Fibroblast of lung (primary cell): ENCODE measurements at regions not wholly inside any gene's neighbourhood (a gene's known extent, or its start where the extent isn't known, plus 50 kb on each side); places are given as distances from the start of the nearest gene placed in this dataset.

Source experiments
- DNase-seq, 2 donors: peaks; one replicate each; pipeline versions ENCODE4 v3.0.0 to v3.0.0-alpha.2; 2010; ENCODE audit warnings: low read depth in 2 of 2
- H2AFZ ChIP-seq: 2 replicates; pipeline ENCODE4 v1.5.1; 2012; ENCODE audit warnings: low read length, control low read depth, inconsistent platforms
- H3K27ac ChIP-seq: 2 replicates; pipeline ENCODE4 v1.5.1; 2011; ENCODE audit warnings: low read length, control low read depth; ENCODE audit not compliant: insufficient read depth
- H3K27me3 ChIP-seq: 2 replicates; pipeline ENCODE4 v1.5.1; 2011; ENCODE audit warnings: mild to moderate bottlenecking, low read length; ENCODE audit not compliant: control insufficient read depth, insufficient read depth
- H3K36me3 ChIP-seq: 2 replicates; pipeline ENCODE4 v1.5.1; 2011; ENCODE audit warnings: low read length; ENCODE audit not compliant: control insufficient read depth, insufficient read depth
- H3K4me1 ChIP-seq: 2 replicates; pipeline ENCODE4 v1.5.1; 2011; ENCODE audit warnings: low read length; ENCODE audit not compliant: control insufficient read depth, insufficient read depth; ENCODE audit errors: extremely low read depth
- H3K4me2 ChIP-seq: 2 replicates; pipeline ENCODE4 v1.5.1; 2011; ENCODE audit warnings: low read length, control low read depth; ENCODE audit not compliant: insufficient read depth; ENCODE audit errors: extremely low read depth
- H3K4me3 ChIP-seq, 4 experiments: fragments of 200-600 bp in 1 of 4; sonication (generic) in 1 of 4; replicated peaks in 1 of 4; 2 replicates each; pipeline ENCODE4 v1.5.1; 2011 to 2016; ENCODE audit warnings: low read length in 4 of 4, low read depth in 3 of 4, mild to moderate bottlenecking in 3 of 4, control low read depth in 2 of 4, inconsistent platforms in 1 of 4, mixed read lengths in 1 of 4; ENCODE audit not compliant: insufficient read depth in 1 of 4; ENCODE audit errors: control extremely low read depth in 1 of 4
- H3K79me2 ChIP-seq: 2 replicates; pipeline ENCODE4 v1.5.1; 2012; ENCODE audit warnings: mild to moderate bottlenecking, low read length, inconsistent platforms; ENCODE audit not compliant: control insufficient read depth, insufficient read depth
- H3K9ac ChIP-seq: 2 replicates; pipeline ENCODE4 v1.5.1; 2011; ENCODE audit warnings: mild to moderate bottlenecking, low read length, control low read depth; ENCODE audit not compliant: insufficient read depth
- H3K9me3 ChIP-seq: 2 replicates; pipeline ENCODE4 v1.5.1; 2012; ENCODE audit warnings: low read depth, low read length; ENCODE audit not compliant: control insufficient read depth, insufficient read depth
- H4K20me1 ChIP-seq: 2 replicates; pipeline ENCODE4 v1.5.1; 2011; ENCODE audit warnings: low read length; ENCODE audit not compliant: control insufficient read depth, insufficient read depth; ENCODE audit errors: extremely low read depth
- EZH2 ChIP-seq: IDR thresholded peaks from 2 replicates; pipeline ENCODE4 v1.5.1; 2012; ENCODE audit warnings: low read length, control low read depth, mild to moderate bottlenecking; ENCODE audit errors: missing control alignments
- TF ChIP-seq, protein P1 (sequence below), 2 donors: IDR thresholded peaks in 1 of 2; conservative IDR thresholded peaks in 1 of 2; 1 replicate in 1 of 2; 2 replicates in 1 of 2; pipeline ENCODE4 v1.5.1; 2011 to 2012; ENCODE audit warnings: low read length in 2 of 2, control low read depth in 1 of 2, inconsistent platforms in 1 of 2, low read depth in 1 of 2, mild to moderate bottlenecking in 1 of 2

DNA sequence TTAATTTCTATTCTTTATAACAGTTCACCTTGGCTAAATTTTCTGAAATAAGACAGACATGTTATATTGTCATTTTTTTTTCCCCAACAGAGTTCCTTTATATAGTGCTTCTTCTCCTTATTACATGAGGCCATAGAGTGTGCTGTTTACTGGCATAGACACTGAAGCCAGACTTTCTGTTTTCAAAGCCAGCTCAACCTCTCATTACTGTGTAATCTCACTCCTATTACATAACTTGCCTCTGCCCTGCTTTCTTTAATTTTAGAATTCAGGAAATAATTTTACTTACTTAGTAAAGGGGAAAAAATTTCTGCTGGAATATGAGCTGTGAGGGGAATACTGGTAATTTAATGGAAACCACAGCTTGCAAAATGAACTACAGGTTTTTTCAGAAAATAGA is 1380.4 kb downstream of the SLITRK1 start:
- Histone ChIP-seq H3K4me1 (no peaks in the 10 kb centered on the region), H3K27ac (no peak overlapping the region), H3K36me3 (no peaks in the 10 kb centered on the region), H3K9ac (no peak overlapping the region), H3K4me2 (no peak overlapping the region), H2AFZ (no peak overlapping the region), H3K9me3 (no peaks in the 10 kb centered on the region), H3K27me3 (no peaks in the 10 kb centered on the region), H3K79me2 (no peaks in the 10 kb centered on the region), H3K4me3 (no peak overlapping the region), H4K20me1 (no peaks in the 10 kb centered on the region)
- no peak for TF ChIP-seq EZH2
- TF ChIP-seq, protein P1, sequence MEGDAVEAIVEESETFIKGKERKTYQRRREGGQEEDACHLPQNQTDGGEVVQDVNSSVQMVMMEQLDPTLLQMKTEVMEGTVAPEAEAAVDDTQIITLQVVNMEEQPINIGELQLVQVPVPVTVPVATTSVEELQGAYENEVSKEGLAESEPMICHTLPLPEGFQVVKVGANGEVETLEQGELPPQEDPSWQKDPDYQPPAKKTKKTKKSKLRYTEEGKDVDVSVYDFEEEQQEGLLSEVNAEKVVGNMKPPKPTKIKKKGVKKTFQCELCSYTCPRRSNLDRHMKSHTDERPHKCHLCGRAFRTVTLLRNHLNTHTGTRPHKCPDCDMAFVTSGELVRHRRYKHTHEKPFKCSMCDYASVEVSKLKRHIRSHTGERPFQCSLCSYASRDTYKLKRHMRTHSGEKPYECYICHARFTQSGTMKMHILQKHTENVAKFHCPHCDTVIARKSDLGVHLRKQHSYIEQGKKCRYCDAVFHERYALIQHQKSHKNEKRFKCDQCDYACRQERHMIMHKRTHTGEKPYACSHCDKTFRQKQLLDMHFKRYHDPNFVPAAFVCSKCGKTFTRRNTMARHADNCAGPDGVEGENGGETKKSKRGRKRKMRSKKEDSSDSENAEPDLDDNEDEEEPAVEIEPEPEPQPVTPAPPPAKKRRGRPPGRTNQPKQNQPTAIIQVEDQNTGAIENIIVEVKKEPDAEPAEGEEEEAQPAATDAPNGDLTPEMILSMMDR (conservative IDR thresholded peaks at IDR 0.05 in 1 of 2, IDR thresholded peaks at IDR 0.05 in 1 of 2; ENCODE audit: low read depth in 1 of 2, low read length in 2 of 2), result no peak
- no peak for DNase-seq

DNA sequence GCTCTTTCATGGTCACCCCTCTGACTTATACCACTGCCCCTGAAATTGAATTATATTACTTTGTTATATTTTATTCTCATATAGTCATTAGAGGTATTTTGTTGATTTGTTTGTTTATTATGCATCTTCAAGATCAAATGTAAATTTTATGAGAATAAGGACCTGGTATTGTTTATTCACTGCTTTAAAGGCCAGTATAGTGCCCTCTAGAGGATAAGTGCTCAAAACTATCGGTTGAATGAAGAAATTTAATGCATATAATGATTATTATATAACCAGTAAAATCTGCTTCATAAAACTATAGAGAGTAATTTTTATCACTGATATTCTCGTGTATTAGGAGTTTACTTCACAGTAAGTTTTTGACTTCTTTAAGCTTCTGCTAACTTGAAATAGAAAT is 1401.9 kb downstream of the SLITRK1 start:
- Histone ChIP-seq H3K79me2 (no peaks in the 10 kb centered on the region), H3K27me3 (no peaks in the 10 kb centered on the region), H3K4me3 (no peak overlapping the region), H3K4me2 (no peak overlapping the region), H3K4me1 (no peaks in the 10 kb centered on the region), H4K20me1 (no peaks in the 10 kb centered on the region), H3K36me3 (no peaks in the 10 kb centered on the region), H3K9ac (no peak overlapping the region), H3K27ac (no peak overlapping the region), H2AFZ (no peak overlapping the region), H3K9me3 (no peaks in the 10 kb centered on the region)
- no peak for TF ChIP-seq EZH2
- TF ChIP-seq, protein P1 (conservative IDR thresholded peaks at IDR 0.05 in 1 of 2, IDR thresholded peaks at IDR 0.05 in 1 of 2; ENCODE audit: low read depth in 1 of 2, low read length in 2 of 2), result no peak
- no peak for DNase-seq

DNA sequence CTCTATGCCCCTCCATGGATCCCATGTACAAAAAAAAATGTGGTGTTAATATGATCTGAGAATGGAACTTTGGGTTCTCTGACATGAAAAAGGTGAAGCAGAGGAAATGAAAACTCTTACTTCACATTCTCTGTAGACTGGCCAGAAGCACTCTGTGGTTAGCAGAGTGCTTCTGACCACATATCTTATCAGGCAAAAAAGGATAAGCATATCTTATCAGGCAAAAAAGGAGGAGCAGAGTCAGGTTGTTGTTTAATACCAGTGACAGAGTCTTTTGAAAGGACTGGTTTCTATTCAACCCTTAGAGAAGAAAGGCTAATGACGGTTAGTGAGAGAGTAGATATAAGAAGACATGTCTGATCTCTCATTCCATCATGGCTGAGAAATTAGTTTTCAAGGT is 1404.8 kb downstream of the SLITRK1 start:
- no peak overlapping the region for H3K4me2 ChIP-seq
- no peak overlapping the region for H2AFZ ChIP-seq
- H3K36me3 ChIP-seq, result no peaks in the 10 kb centered on the region
- H3K79me2 ChIP-seq, result no peaks in the 10 kb centered on the region
- no peaks in the 10 kb centered on the region for H3K27me3 ChIP-seq
- DNase-seq, result peak in 1 of 2 donors; percentile 2
- no peak overlapping the region for H3K4me3 ChIP-seq
- no peaks in the 10 kb centered on the region for H4K20me1 ChIP-seq
- H3K9ac ChIP-seq, result no peak overlapping the region
- no peaks in the 10 kb centered on the region for H3K4me1 ChIP-seq
- H3K9me3 ChIP-seq, result no peaks in the 10 kb centered on the region
- TF ChIP-seq, protein P1 (conservative IDR thresholded peaks at IDR 0.05 in 1 of 2, IDR thresholded peaks at IDR 0.05 in 1 of 2; ENCODE audit: low read depth in 1 of 2, low read length in 2 of 2), result no peak
- no peak for TF ChIP-seq EZH2
- H3K27ac ChIP-seq, result no peak overlapping the region
